WI38 (cell line): ENCODE measurements at regions not wholly inside any gene's neighbourhood (a gene's known extent, or its start where the extent isn't known, plus 50 kb on each side); places are given as distances from the start of the nearest gene placed in this dataset.
"Not testable (repeated sequence)": the region's sequence is repeated elsewhere in the genome, so short reads cannot be mapped to it uniquely, and the experiment has no call there.

Experiments used
- H3K4me3 ChIP-seq: 2 replicates; pipeline ENCODE4 v1.5.1; 2011; ENCODE audit warnings: low read depth, mild to moderate bottlenecking, control low read depth, low read length
- TF ChIP-seq, protein P1 (sequence below): IDR thresholded peaks from 2 replicates; pipeline ENCODE4 v1.5.1; 2012; ENCODE audit warnings: low read depth, mild to moderate bottlenecking, control low read depth, low read length

DNA sequence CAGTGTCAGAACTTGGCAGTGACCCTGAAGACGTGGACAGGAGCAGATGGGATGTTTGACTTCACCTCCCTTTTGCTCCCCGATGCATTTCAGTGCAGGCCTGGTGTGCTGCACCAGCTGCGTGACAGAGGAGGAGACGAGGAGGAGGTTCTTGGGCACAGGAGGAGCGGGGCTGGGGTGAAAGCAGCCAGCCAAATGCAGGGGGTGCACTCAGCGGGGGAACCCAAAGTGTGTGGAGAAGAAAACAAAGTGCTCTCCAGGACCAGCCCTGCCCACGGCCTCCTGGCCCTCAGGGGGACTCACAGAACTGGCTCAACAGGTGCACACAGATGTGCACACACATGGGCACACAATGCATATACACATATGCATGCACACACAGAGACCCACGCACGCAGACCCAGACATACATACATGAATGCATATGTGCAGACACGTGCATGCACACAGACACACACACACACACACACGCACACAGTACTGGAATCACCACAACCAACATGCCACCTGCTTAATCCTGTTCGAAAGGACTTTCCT is 91.7 kb upstream of the SFSWAP start:
- TF ChIP-seq, protein P1, sequence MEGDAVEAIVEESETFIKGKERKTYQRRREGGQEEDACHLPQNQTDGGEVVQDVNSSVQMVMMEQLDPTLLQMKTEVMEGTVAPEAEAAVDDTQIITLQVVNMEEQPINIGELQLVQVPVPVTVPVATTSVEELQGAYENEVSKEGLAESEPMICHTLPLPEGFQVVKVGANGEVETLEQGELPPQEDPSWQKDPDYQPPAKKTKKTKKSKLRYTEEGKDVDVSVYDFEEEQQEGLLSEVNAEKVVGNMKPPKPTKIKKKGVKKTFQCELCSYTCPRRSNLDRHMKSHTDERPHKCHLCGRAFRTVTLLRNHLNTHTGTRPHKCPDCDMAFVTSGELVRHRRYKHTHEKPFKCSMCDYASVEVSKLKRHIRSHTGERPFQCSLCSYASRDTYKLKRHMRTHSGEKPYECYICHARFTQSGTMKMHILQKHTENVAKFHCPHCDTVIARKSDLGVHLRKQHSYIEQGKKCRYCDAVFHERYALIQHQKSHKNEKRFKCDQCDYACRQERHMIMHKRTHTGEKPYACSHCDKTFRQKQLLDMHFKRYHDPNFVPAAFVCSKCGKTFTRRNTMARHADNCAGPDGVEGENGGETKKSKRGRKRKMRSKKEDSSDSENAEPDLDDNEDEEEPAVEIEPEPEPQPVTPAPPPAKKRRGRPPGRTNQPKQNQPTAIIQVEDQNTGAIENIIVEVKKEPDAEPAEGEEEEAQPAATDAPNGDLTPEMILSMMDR = no peak
- no peak overlapping the region for H3K4me3 ChIP-seq

DNA sequence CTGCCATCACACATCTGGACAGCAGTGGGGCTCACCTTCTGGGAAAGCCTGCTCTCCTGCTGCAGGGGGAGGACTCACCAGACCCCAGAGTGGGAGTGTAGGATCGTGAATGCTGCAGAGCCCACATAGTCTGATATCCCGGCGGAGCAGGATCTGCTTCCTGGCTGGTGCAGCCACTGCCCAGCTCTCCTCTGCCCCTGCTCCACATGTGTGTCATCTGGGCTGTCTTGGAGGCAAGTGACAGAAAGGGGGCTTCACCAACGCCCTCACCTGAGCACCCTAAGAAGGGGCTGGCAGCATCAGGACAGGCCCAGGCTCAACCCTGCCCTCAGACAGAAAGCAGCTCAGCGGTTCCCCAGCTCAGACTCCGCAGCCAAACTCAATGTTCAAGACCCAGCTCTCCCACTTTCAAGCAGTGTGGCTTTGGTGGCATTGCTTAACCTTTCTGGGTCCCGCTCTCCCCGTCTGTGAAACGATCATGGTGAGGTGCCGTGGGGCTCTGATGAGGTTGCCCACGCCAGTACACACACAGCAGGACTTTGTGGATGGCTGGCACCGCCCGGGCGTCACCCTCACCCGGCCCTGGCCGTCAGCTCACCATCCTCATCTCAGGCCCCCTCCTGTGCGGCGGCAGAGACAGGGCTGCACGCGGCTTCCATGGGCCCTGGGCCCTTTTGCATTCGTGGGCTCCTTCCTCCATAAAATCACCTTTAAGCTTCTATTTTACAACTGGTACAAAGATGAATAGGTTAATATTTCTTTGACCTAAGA is 91.0 kb upstream of the SFSWAP start:
- TF ChIP-seq, protein P1 = no peak
- no peak overlapping the region for H3K4me3 ChIP-seq

GRCh38 chr12:131620520-131620919 is 90.4 kb upstream of the SFSWAP start:
- TF ChIP-seq, protein P1 = no peak
- no peak overlapping the region for H3K4me3 ChIP-seq

DNA sequence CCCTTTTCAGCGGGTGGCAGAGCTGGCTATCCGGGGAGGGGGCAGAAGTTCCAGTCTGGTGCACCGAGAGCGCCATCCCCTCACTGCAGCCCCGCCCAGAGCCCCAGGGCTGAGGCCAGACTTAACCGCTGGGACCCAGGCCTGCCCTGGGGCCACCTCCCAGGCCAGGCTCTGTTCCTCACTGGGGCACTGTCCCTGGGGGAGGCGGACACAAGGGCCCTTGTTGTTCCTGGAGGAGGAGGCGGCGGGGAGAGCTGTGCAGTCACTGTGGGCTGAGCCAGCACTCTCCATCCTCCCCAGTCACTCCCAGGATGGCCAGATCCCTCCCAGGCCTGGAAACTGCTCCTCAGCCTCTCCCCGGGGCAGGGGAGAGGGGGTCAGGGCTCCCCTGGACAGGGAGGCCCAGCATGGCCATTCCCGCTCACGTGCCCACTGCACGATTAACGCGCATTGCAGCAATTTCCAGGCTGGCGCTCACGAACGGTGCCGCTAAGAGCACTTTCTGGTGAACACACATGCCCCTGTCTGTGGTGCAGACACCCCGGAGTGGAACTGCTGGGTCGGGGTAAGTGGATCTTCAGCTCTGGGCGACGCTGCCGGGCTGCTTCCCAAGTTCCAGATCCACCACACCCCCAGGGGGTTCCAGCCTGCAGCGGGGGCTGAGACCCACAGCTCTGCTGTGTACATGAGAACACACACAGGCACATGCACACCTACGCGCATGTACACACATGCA is 89.8 kb upstream of the SFSWAP start:
- H3K4me3 ChIP-seq = no peak overlapping the region
- TF ChIP-seq, protein P1 = no peak

DNA sequence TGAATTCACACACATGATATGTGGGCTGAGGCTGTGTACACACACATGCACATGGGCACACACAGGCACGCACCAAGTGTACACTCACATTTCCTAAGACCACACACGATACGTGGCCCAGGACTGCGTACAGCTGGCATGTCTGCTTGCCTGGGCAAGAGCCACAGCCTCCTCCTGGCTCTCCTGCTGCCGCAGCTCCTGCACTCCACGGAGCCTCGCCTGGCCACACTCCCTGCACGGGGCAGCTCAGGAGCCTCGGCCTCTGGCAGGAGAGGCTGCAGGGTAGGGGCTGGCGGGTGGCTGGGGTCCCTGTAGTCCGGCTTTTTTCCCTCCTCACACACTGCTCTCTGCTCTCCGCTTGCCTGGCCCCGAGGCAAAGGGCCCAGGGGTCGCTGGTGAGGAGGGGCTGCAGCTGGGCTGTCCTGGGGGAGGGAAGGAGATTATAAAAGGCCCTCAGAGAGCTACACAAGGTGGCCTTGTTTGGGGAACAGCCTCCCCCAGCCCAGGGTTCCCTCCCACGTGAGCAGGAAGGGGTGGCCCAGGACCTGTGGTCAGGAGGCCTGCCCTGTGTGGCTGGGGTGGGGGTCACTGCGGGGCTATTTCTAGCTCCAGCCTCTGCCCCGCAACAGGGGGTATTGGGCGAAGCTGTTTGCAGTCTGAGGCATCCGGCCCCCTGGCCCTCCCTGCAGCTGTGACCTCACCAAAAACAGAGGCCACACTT is 89.0 kb upstream of the SFSWAP start:
- H3K4me3 ChIP-seq = no peak overlapping the region
- TF ChIP-seq, protein P1 = no peak

GRCh38 chr12:131622422-131622955 is 88.4 kb upstream of the SFSWAP start:
- TF ChIP-seq, protein P1 = no peak
- H3K4me3 ChIP-seq = no peak overlapping the region

GRCh38 chr12:131623404-131624368 is 87.2 kb upstream of the SFSWAP start:
- H3K4me3 ChIP-seq = not testable (repeated sequence)

- not testable (repeated sequence) for H3K4me3 ChIP-seq
Measured at GRCh38 chr12:131624369-131624739, 86.5 kb upstream of the SFSWAP start.

- H3K4me3 ChIP-seq = not testable (repeated sequence)
Measured at GRCh38 chr12:131624756-131625501, 86.0 kb upstream of the SFSWAP start.
